ENCODE measurements at regions not wholly inside any gene's neighbourhood (a gene's known extent, or its start where the extent isn't known, plus 50 kb on each side); places are given as distances from the start of the nearest gene placed in this dataset.
"Not testable (repeated sequence)": the region's sequence is repeated elsewhere in the genome, so short reads cannot be mapped to it uniquely, and the experiment has no call there.

- ATAC-seq (ENCODE audit: insufficient number of reproducible peaks, low FRiP score, low read depth) (no peak), DNase-seq (ENCODE audit: low spot score) (no peak)
- H3K4me3 ChIP-seq: no peak overlapping the region
These were observed 68.2 kb upstream of the THBS1 start for GRCh38 chr15:39512643-39513042.

GRCh38 chr15:39513936-39514335, 66.9 kb upstream of the THBS1 start:
- Histone ChIP-seq H3K36me3 (no peaks in the 10 kb centered on the region), H3K4me1 (ENCODE audit: control insufficient read depth in 1 of 2, low read depth in 2 of 2) (no peaks in the 10 kb centered on the region), H3K9me3 (peaks cover 7% of the 10 kb centered on the region), H3K27me3 (replicated peaks; ENCODE audit: insufficient read depth) (no peaks in the 10 kb centered on the region), H3K27ac (no peak overlapping the region), H3K4me3 (no peak overlapping the region)
- TF ChIP-seq, protein P1, sequence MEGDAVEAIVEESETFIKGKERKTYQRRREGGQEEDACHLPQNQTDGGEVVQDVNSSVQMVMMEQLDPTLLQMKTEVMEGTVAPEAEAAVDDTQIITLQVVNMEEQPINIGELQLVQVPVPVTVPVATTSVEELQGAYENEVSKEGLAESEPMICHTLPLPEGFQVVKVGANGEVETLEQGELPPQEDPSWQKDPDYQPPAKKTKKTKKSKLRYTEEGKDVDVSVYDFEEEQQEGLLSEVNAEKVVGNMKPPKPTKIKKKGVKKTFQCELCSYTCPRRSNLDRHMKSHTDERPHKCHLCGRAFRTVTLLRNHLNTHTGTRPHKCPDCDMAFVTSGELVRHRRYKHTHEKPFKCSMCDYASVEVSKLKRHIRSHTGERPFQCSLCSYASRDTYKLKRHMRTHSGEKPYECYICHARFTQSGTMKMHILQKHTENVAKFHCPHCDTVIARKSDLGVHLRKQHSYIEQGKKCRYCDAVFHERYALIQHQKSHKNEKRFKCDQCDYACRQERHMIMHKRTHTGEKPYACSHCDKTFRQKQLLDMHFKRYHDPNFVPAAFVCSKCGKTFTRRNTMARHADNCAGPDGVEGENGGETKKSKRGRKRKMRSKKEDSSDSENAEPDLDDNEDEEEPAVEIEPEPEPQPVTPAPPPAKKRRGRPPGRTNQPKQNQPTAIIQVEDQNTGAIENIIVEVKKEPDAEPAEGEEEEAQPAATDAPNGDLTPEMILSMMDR (IDR thresholded peaks at IDR 0.05): no peak
- ATAC-seq (ENCODE audit: insufficient number of reproducible peaks, low FRiP score, low read depth) (no peak), DNase-seq (ENCODE audit: low spot score) (no peak)

More at GRCh38 chr15:39512643-39513042, 68.2 kb upstream of the THBS1 start:
- H3K9me3 ChIP-seq: peaks cover 7% of the 10 kb centered on the region
- no peaks in the 10 kb centered on the region for H3K4me1 ChIP-seq (ENCODE audit: control insufficient read depth in 1 of 2, low read depth in 2 of 2)
- no peaks in the 10 kb centered on the region for H3K27me3 ChIP-seq (replicated peaks; ENCODE audit: insufficient read depth)
- TF ChIP-seq, protein P1 (IDR thresholded peaks at IDR 0.05): no peak
- H3K36me3 ChIP-seq: no peaks in the 10 kb centered on the region
- no peak overlapping the region for H3K27ac ChIP-seq

GRCh38 chr15:39514933-39515332, 65.9 kb upstream of the THBS1 start:
- no peak for DNase-seq (ENCODE audit: low spot score)
- no peaks in the 10 kb centered on the region for H3K4me1 ChIP-seq (ENCODE audit: control insufficient read depth in 1 of 2, low read depth in 2 of 2)
- peaks cover 7% of the 10 kb centered on the region for H3K9me3 ChIP-seq
- H3K27me3 ChIP-seq (replicated peaks; ENCODE audit: insufficient read depth): no peaks in the 10 kb centered on the region
- H3K4me3 ChIP-seq: no peak overlapping the region
- H3K27ac ChIP-seq: no peak overlapping the region
- TF ChIP-seq, protein P1 (IDR thresholded peaks at IDR 0.05): no peak
- no peaks in the 10 kb centered on the region for H3K36me3 ChIP-seq
- no peak for ATAC-seq (ENCODE audit: insufficient number of reproducible peaks, low FRiP score, low read depth)

GRCh38 chr15:39515765-39516164, 65.1 kb upstream of the THBS1 start:
- no peak for DNase-seq (ENCODE audit: low spot score)
- no peaks in the 10 kb centered on the region for H3K36me3 ChIP-seq
- peaks cover 7% of the 10 kb centered on the region for H3K9me3 ChIP-seq
- no peak for ATAC-seq (ENCODE audit: insufficient number of reproducible peaks, low FRiP score, low read depth)
- no peaks in the 10 kb centered on the region for H3K4me1 ChIP-seq (ENCODE audit: control insufficient read depth in 1 of 2, low read depth in 2 of 2)
- H3K4me3 ChIP-seq: no peak overlapping the region
- H3K27me3 ChIP-seq (replicated peaks; ENCODE audit: insufficient read depth): no peaks in the 10 kb centered on the region
- H3K27ac ChIP-seq: no peak overlapping the region
- TF ChIP-seq, protein P1 (IDR thresholded peaks at IDR 0.05): no peak

DNA sequence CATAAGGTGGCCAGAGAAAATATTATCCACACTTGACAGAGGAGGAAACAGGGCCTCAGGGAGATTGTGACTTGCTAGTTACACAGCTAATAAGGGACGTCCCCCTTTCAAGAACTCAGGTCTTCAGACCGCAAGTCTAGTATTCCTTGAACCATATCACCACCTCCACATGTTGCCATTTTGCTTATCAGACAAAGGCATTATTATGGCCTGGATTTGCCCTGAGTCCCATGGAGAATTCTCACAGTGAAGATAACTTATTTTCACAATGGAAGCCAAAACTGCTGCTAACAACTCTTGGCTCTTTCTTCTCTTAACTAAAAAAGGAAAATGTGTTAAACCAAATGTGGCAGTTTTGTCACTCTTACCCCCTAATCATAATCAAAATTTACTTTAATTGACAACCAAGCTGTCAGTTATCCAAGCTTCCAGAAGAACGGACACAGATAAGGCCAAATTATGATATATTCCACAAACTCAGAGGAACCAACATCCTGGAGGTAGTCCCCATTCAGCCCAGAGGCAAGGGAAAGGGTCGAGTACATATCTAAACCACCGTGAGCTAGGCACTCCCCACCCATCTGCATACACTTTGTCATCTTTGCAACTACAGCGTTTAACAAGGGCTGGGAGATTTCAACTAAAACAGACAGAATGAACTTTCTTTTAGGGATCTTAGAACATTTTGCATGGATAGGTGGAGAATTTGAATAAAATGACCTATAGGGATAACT, 63.6 kb upstream of the THBS1 start:
- Histone ChIP-seq H3K36me3 (no peaks in the 10 kb centered on the region), H3K9me3 (peaks cover 7% of the 10 kb centered on the region), H3K27me3 (replicated peaks; ENCODE audit: insufficient read depth) (no peaks in the 10 kb centered on the region), H3K27ac (no peak overlapping the region), H3K4me1 (ENCODE audit: control insufficient read depth in 1 of 2, low read depth in 2 of 2) (no peaks in the 10 kb centered on the region), H3K4me3 (no peak overlapping the region)
- TF ChIP-seq, protein P1 (IDR thresholded peaks at IDR 0.05): no peak
- DNase-seq (ENCODE audit: low spot score) (no peak), ATAC-seq (ENCODE audit: insufficient number of reproducible peaks, low FRiP score, low read depth) (no peak)

- not testable (repeated sequence) for H3K27ac ChIP-seq; H3K36me3 ChIP-seq; H3K4me1 ChIP-seq (ENCODE audit: control insufficient read depth in 1 of 2, low read depth in 2 of 2); H3K4me3 ChIP-seq; H3K9me3 ChIP-seq; ATAC-seq (ENCODE audit: insufficient number of reproducible peaks, low FRiP score, low read depth); DNase-seq (ENCODE audit: low spot score); H3K27me3 ChIP-seq (replicated peaks; ENCODE audit: insufficient read depth)
These were observed 56.9 kb upstream of the THBS1 start for GRCh38 chr15:39523968-39524367.

Data from thoracic aorta (tissue), 2 donors.